ENCODE measurements at regions not wholly inside any gene's neighbourhood (a gene's known extent, or its start where the extent isn't known, plus 50 kb on each side); places are given as distances from the start of the nearest gene placed in this dataset.

- no peak for TF ChIP-seq TEAD4 (IDR thresholded peaks at IDR 0.05; ENCODE audit: low read length)
- TF ChIP-seq TEAD4 (CRISPR knock-in tag; IDR thresholded peaks at IDR 0.05; ENCODE audit: borderline replicate concordance) = no peak
- no peak for TF ChIP-seq ELF4 (CRISPR knock-in tag; IDR thresholded peaks at IDR 0.05)
- no peak for TF ChIP-seq SAP30 (IDR thresholded peaks at IDR 0.05; ENCODE audit: borderline replicate concordance, insufficient read depth, low read depth, low read length, poor library complexity, severe bottlenecking)
- no peak for TF ChIP-seq CREB3 (tag; conservative IDR thresholded peaks at IDR 0.05; ENCODE audit: low read depth)
- TF ChIP-seq ZNF134 (CRISPR knock-in tag; conservative IDR thresholded peaks at IDR 0.05) = no peak
- no peak; a peak in 1 of 4 replicates for TF ChIP-seq TRIM24 (IDR thresholded peaks at IDR 0.05)
- TF ChIP-seq PKNOX1 (IDR thresholded peaks at IDR 0.05) = no peak
- no peak for TF ChIP-seq E2F3 (CRISPR knock-in tag; IDR thresholded peaks at IDR 0.05)
- no peak for TF ChIP-seq PHTF2 (CRISPR knock-in tag; IDR thresholded peaks at IDR 0.05)
- no peak for TF ChIP-seq FOS (IDR thresholded peaks at IDR 0.05; ENCODE audit: extremely low read depth, insufficient read length)
- TF ChIP-seq JUNB (CRISPR knock-in tag; conservative IDR thresholded peaks at IDR 0.05) = no peak
- TF ChIP-seq ZNF121 (CRISPR knock-in tag; conservative IDR thresholded peaks at IDR 0.05) = no peak
- TF ChIP-seq EGR1 (conservative IDR thresholded peaks at IDR 0.05) = no peak
- TF ChIP-seq CTCFL (IDR thresholded peaks at IDR 0.05; ENCODE audit: borderline replicate concordance, insufficient read depth, low read depth, low read length, poor library complexity, severe bottlenecking) = no peak
- TF ChIP-seq HEY1 (CRISPR knock-in tag; IDR thresholded peaks at IDR 0.05; ENCODE audit: borderline replicate concordance) = no peak
- TF ChIP-seq STAT5A (IDR thresholded peaks at IDR 0.05; ENCODE audit: borderline replicate concordance, low read length) = no peak
- peak; percentile 85 to 98 (median 97) for TF ChIP-seq CTCF (IDR thresholded peaks at IDR 0.05 in 2 of 3, conservative IDR thresholded peaks at IDR 0.05 in 1 of 3; ENCODE audit: insufficient read depth in 2 of 3, low read depth in 1 of 3, low read length in 3 of 3)
- no peak for TF ChIP-seq GTF2B (IDR thresholded peaks at IDR 0.05; ENCODE audit: extremely low read depth, insufficient read length)
- no peak for TF ChIP-seq DIDO1 (tag; IDR thresholded peaks at IDR 0.05; ENCODE audit: low read depth)
- TF ChIP-seq ZNF696 (CRISPR knock-in tag; conservative IDR thresholded peaks at IDR 0.05) = no peak
- no peak for TF ChIP-seq ZFP30 (CRISPR knock-in tag; IDR thresholded peaks at IDR 0.05; ENCODE audit: borderline replicate concordance)
- TF ChIP-seq ZNF133 (CRISPR knock-in tag; IDR thresholded peaks at IDR 0.05) = no peak
Observed at GRCh38 chr6:43951063-43951755, 176.0 kb downstream of the MRPL14 start (continued).

Measured in K562 (cell line).